Epithelial cell of esophagus (primary cell): ENCODE measurements at regions not wholly inside any gene's neighbourhood (a gene's known extent, or its start where the extent isn't known, plus 50 kb on each side); places are given as distances from the start of the nearest gene placed in this dataset.

Experiments used
- DNase-seq: peaks from one replicate; pipeline ENCODE4 v3.0.0; 2010; ENCODE audit warnings: low read depth
- H3K4me3 ChIP-seq: 2 replicates; pipeline ENCODE4 v1.5.1; 2011; ENCODE audit warnings: mild to moderate bottlenecking, low read length, control low read depth
- CTCF ChIP-seq: IDR thresholded peaks from 2 replicates; pipeline ENCODE4 v1.5.1; 2011; ENCODE audit warnings: low read depth, mild to moderate bottlenecking, low read length, control low read depth, inconsistent platforms; ENCODE audit not compliant: insufficient read depth; ENCODE audit errors: missing control alignments

- TF ChIP-seq CTCF, result no peak
- H3K4me3 ChIP-seq, result no peak overlapping the region
- no peak for DNase-seq
These were observed 982.7 kb downstream of the SQOR start for GRCh38 chr15:46617507-46617906.

GRCh38 chr15:46618984-46619383 is 984.2 kb downstream of the SQOR start:
- no peak for DNase-seq
- no peak for TF ChIP-seq CTCF
- H3K4me3 ChIP-seq, result no peak overlapping the region

- H3K4me3 ChIP-seq, result no peak overlapping the region
- TF ChIP-seq CTCF, result no peak
- DNase-seq, result no peak
These were observed 985.7 kb downstream of the SQOR start for GRCh38 chr15:46620392-46621013.

GRCh38 chr15:46622851-46623250 is 988.0 kb downstream of the SQOR start:
- DNase-seq, result no peak
- no peak for TF ChIP-seq CTCF
- H3K4me3 ChIP-seq, result no peak overlapping the region

- no peak overlapping the region for H3K4me3 ChIP-seq
- TF ChIP-seq CTCF, result no peak
- peak; percentile 30 for DNase-seq
These were observed 1001.4 kb downstream of the SQOR start for GRCh38 chr15:46636206-46636605.

GRCh38 chr15:46644501-46645481 is 1010.0 kb downstream of the SQOR start:
- TF ChIP-seq CTCF, result no peak
- H3K4me3 ChIP-seq, result no peak overlapping the region
- DNase-seq, result no peak
